ENCODE measurements at regions not wholly inside any gene's neighbourhood (a gene's known extent, or its start where the extent isn't known, plus 50 kb on each side); places are given as distances from the start of the nearest gene placed in this dataset.

DNA sequence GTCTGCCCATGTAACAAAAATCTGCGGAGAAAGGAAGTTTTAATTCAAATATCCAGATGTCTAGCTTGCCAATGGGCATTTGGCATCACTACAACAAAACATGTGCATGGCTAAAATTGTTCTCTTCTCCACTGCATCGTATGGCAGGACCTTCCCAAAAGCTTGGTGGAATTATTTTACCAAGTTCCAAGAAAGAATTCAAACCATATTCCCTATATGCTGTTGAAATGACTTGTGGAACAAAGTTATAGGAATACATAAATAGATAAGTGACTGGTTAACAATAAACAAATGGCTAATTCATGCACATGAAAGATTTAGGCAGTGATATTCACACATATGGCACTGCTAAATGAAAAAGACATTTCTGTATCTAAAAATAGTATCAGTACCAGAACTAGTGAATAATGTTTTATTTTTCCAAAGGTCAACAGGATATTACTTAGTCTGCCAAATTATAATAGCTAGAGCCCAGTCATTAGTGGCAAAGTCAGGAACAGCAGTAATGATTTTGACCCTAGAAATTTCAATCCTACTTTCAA lies 425.4 kb upstream of the VRK2 start:
- Histone ChIP-seq H3K9me2 (no peaks in the 10 kb centered on the region), H3F3A (replicated peaks; ENCODE audit: insufficient read depth) (no peaks in the 10 kb centered on the region), H3K27ac (ENCODE audit: low read depth in 2 of 2, low read length in 1 of 2) (no peak overlapping the region), H3K36me3 (replicated peaks in 1 of 2; ENCODE audit: control insufficient read depth in 1 of 2, insufficient read depth in 2 of 2, low read length in 1 of 2) (no peaks in the 10 kb centered on the region), H4K20me1 (ENCODE audit: insufficient read depth) (no peaks in the 10 kb centered on the region), H3K79me2 (ENCODE audit: insufficient read depth) (no peaks in the 10 kb centered on the region), H3K4me3 (ENCODE audit: low read depth in 2 of 2, low read length in 1 of 2) (no peak overlapping the region), H3K4me2 (no peak overlapping the region), H2AFZ (ENCODE audit: low read depth) (no peak overlapping the region), H3K9ac (no peak overlapping the region), H3K4me1 (ENCODE audit: control insufficient read depth in 1 of 2, insufficient read depth in 2 of 2, low read depth in 1 of 2, low read length in 1 of 2) (no peaks in the 10 kb centered on the region), H3K27me3 (ENCODE audit: insufficient read depth) (no peaks in the 10 kb centered on the region; the same call in 1 of the 2 replicates), H3K9me3 (no peaks in the 10 kb centered on the region)
- CTCF ChIA-PET = no interaction called here
- no peak for DNase-seq
- WGBS (ENCODE audit: low lambda C conversion rate) = 2% methylated on average over 2 of the region's 2 CpGs
- no peak for TF ChIP-seq FOSL2 (IDR thresholded peaks at IDR 0.05; ENCODE audit: borderline replicate concordance, low read depth)
- TF ChIP-seq, protein P1, sequence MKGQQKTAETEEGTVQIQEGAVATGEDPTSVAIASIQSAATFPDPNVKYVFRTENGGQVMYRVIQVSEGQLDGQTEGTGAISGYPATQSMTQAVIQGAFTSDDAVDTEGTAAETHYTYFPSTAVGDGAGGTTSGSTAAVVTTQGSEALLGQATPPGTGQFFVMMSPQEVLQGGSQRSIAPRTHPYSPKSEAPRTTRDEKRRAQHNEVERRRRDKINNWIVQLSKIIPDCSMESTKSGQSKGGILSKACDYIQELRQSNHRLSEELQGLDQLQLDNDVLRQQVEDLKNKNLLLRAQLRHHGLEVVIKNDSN (IDR thresholded peaks at IDR 0.05; ENCODE audit: borderline replicate concordance, low read depth) = no peak
- TF ChIP-seq RXRA (IDR thresholded peaks at IDR 0.05; ENCODE audit: borderline replicate concordance, low read depth) = no peak
- no peak for TF ChIP-seq FOXJ3 (CRISPR knock-in tag; IDR thresholded peaks at IDR 0.05)
- TF ChIP-seq, protein P2, sequence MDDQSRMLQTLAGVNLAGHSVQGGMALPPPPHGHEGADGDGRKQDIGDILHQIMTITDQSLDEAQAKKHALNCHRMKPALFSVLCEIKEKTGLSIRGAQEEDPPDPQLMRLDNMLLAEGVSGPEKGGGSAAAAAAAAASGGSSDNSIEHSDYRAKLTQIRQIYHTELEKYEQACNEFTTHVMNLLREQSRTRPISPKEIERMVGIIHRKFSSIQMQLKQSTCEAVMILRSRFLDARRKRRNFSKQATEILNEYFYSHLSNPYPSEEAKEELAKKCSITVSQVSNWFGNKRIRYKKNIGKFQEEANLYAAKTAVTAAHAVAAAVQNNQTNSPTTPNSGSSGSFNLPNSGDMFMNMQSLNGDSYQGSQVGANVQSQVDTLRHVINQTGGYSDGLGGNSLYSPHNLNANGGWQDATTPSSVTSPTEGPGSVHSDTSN (IDR thresholded peaks at IDR 0.05) = no peak
- TF ChIP-seq RCOR1 (IDR thresholded peaks at IDR 0.05; ENCODE audit: low read length) = no peak
- no peak for TF ChIP-seq NFIC (IDR thresholded peaks at IDR 0.05; ENCODE audit: borderline replicate concordance)
- TF ChIP-seq EP300 (IDR thresholded peaks at IDR 0.05; ENCODE audit: borderline replicate concordance in 1 of 2, low read depth in 1 of 2, low read length in 1 of 2) = no peak
- TF ChIP-seq NRF1 (IDR thresholded peaks at IDR 0.05; ENCODE audit: low read depth, low read length) = no peak
- TF ChIP-seq ELF1 (IDR thresholded peaks at IDR 0.05) = no peak
- POLR2A ChIA-PET = no interaction called here

DNA sequence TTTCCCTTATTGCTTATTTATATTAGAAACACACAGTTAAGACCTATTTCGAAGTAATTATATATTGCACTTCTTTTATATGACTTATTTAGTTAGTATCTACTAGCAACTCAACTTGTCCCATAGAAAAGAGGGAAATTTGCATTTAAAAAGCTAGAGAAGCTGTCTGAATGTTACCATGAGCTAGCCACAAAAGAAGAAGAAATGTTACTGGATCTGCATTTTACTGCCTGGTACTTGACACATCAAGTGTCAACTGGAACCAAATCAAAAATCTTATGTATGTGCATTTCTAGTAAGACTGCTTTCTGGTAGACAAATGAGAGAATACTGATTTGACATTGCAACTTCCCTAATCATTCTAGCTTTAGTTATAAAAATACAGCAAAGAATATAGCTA lies 424.6 kb upstream of the VRK2 start:
- H3K9me3 ChIP-seq = no peaks in the 10 kb centered on the region
- H3K9me2 ChIP-seq = no peaks in the 10 kb centered on the region
- CTCF ChIA-PET = no interaction called here
- POLR2A ChIA-PET = no interaction called here
- H3K79me2 ChIP-seq (ENCODE audit: insufficient read depth) = no peaks in the 10 kb centered on the region
- H3K36me3 ChIP-seq (replicated peaks in 1 of 2; ENCODE audit: control insufficient read depth in 1 of 2, insufficient read depth in 2 of 2, low read length in 1 of 2) = no peaks in the 10 kb centered on the region
- DNase-seq = no peak
- H4K20me1 ChIP-seq (ENCODE audit: insufficient read depth) = no peaks in the 10 kb centered on the region
- WGBS (ENCODE audit: low lambda C conversion rate) = 1% methylated on average over 1 of the region's 1 CpG
- no peaks in the 10 kb centered on the region for H3K4me1 ChIP-seq (ENCODE audit: control insufficient read depth in 1 of 2, insufficient read depth in 2 of 2, low read depth in 1 of 2, low read length in 1 of 2)
- no peak overlapping the region for H2AFZ ChIP-seq (ENCODE audit: low read depth)
- H3K27me3 ChIP-seq (ENCODE audit: insufficient read depth) = no peaks in the 10 kb centered on the region; the same call in 1 of the 2 replicates
- no peak overlapping the region for H3K9ac ChIP-seq
- H3K27ac ChIP-seq (ENCODE audit: low read depth in 2 of 2, low read length in 1 of 2) = no peak overlapping the region
- TF ChIP-seq NRF1 (IDR thresholded peaks at IDR 0.05; ENCODE audit: low read depth, low read length) = no peak
- no peak for TF ChIP-seq TEAD4 (IDR thresholded peaks at IDR 0.05; ENCODE audit: borderline replicate concordance, insufficient read depth)
- TF ChIP-seq POLR2AphosphoS5 (IDR thresholded peaks at IDR 0.05; ENCODE audit: low read depth, low read length) = no peak
- TF ChIP-seq, protein P3, sequence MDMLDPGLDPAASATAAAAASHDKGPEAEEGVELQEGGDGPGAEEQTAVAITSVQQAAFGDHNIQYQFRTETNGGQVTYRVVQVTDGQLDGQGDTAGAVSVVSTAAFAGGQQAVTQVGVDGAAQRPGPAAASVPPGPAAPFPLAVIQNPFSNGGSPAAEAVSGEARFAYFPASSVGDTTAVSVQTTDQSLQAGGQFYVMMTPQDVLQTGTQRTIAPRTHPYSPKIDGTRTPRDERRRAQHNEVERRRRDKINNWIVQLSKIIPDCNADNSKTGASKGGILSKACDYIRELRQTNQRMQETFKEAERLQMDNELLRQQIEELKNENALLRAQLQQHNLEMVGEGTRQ (IDR thresholded peaks at IDR 0.05; ENCODE audit: borderline replicate concordance, low read depth, low read length) = no peak
- TF ChIP-seq, protein P4, sequence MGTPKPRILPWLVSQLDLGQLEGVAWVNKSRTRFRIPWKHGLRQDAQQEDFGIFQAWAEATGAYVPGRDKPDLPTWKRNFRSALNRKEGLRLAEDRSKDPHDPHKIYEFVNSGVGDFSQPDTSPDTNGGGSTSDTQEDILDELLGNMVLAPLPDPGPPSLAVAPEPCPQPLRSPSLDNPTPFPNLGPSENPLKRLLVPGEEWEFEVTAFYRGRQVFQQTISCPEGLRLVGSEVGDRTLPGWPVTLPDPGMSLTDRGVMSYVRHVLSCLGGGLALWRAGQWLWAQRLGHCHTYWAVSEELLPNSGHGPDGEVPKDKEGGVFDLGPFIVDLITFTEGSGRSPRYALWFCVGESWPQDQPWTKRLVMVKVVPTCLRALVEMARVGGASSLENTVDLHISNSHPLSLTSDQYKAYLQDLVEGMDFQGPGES (IDR thresholded peaks at IDR 0.05; ENCODE audit: low read depth, low read length) = no peak
- no peak for TF ChIP-seq RAD21 (IDR thresholded peaks at IDR 0.05; ENCODE audit: low read length)
- no peak for TF ChIP-seq RXRA (IDR thresholded peaks at IDR 0.05; ENCODE audit: borderline replicate concordance, low read depth)
- TF ChIP-seq RCOR1 (IDR thresholded peaks at IDR 0.05; ENCODE audit: low read length) = no peak
- H3F3A ChIP-seq (replicated peaks; ENCODE audit: insufficient read depth) = no peaks in the 10 kb centered on the region
- no peak overlapping the region for H3K4me2 ChIP-seq
- no peak overlapping the region for H3K4me3 ChIP-seq (ENCODE audit: low read depth in 2 of 2, low read length in 1 of 2)
